K562 (cell line): ENCODE measurements at regions not wholly inside any gene's neighbourhood (a gene's known extent, or its start where the extent isn't known, plus 50 kb on each side); places are given as distances from the start of the nearest gene placed in this dataset.

Experiments
- ATAC-seq: fragments of 200-7000 bp; cut with Tn5 transposase; 3 replicates; pipeline ENCODE4 v1.9.1; 2020; ENCODE audit warnings: moderate library complexity
- BruUV-seq: library from RNA; stranded (reverse); fragments of 400-500 nt; replicated peaks from 2 replicates; lab custom pipeline; 2021; lab: Mats Ljungman, UMichigan
- CTCF ChIA-PET: fragments of 300-600 bp; formaldehyde crosslinking; extraction: SDS; loops from one replicate; lab custom pipeline; 2021; ENCODE audit warnings: low intra/inter-chr PET ratio; lab: Yijun Ruan, JAX
- POLR2A ChIA-PET: fragments of 300-600, 350-650 bp; sonication (Branson Sonifier 250); formaldehyde crosslinking; extraction: SDS; loops from one replicate; lab custom pipeline; 2021; ENCODE audit warnings: antibody characterized with exemption, inconsistent platforms; lab: Yijun Ruan, JAX
- DNase-seq, 4 experiments: peaks; one replicate each; pipeline versions ENCODE4 v3.0.0 to v3.0.0-alpha.2; 2011 to 2018; ENCODE audit warnings: low spot score in 3 of 4, mixed read lengths in 3 of 4; ENCODE audit errors: extremely low read depth in 1 of 4
- FAIRE-seq: peaks from 2 replicates; lab custom pipeline; 2011; peaks lifted over from hg19 to GRCh38; lab: Jason Lieb, UNC
- H2AFZ ChIP-seq: 2 replicates; pipeline ENCODE4 v1.6.0; 2011; ENCODE audit warnings: low read depth, low read length, control low read depth, inconsistent platforms
- H3K27ac ChIP-seq: fragments of 200-600 bp; 3 replicates; pipeline ENCODE4 v1.8.0; 2011; ENCODE audit warnings: low read depth, mild to moderate bottlenecking, control low read depth, inconsistent platforms, low read length, moderate library complexity, mixed read lengths; ENCODE audit errors: extremely low read depth
- H3K27me3 ChIP-seq, 2 experiments: fragments of 300-600 bp in 1 of 2; 2 replicates in 1 of 2; 3 replicates in 1 of 2; pipeline versions ENCODE4 v1.6.0 to v1.8.0; 2011; ENCODE audit warnings: inconsistent platforms in 2 of 2, low read length in 2 of 2, mild to moderate bottlenecking in 1 of 2, mixed read lengths in 1 of 2, moderate library complexity in 1 of 2; ENCODE audit not compliant: control insufficient read depth in 2 of 2, insufficient read depth in 2 of 2
- H3K36me3 ChIP-seq: fragments of 300-600 bp; 3 replicates; pipeline ENCODE4 v1.8.0; 2011; ENCODE audit warnings: mild to moderate bottlenecking, low read length, inconsistent platforms; ENCODE audit not compliant: control insufficient read depth, insufficient read depth
- H3K4me1 ChIP-seq, 2 experiments: fragments of 200-600 bp in 1 of 2; replicated peaks in 1 of 2; 2 replicates in 1 of 2; 3 replicates in 1 of 2; pipeline versions ENCODE4 v1.5.1 to v1.8.0; 2011; ENCODE audit warnings: inconsistent platforms in 2 of 2, low read length in 2 of 2, mild to moderate bottlenecking in 1 of 2, mixed read lengths in 1 of 2, moderate library complexity in 1 of 2; ENCODE audit not compliant: control insufficient read depth in 2 of 2, insufficient read depth in 2 of 2
- H3K4me2 ChIP-seq: 2 replicates; pipeline ENCODE4 v1.6.1; 2011; ENCODE audit warnings: low read length, control low read depth, inconsistent platforms, mixed read lengths; ENCODE audit not compliant: insufficient read depth
- H3K4me3 ChIP-seq: fragments of 200-600 bp; sonication (generic), shearing (Covaris generic); 2 replicates; pipeline ENCODE4 v1.5.1; 2016; ENCODE audit warnings: control low read depth, inconsistent platforms
- H3K79me2 ChIP-seq: fragments of 200-600 bp; 3 replicates; pipeline ENCODE4 v1.8.0; 2011; ENCODE audit warnings: low read length, inconsistent platforms; ENCODE audit not compliant: control insufficient read depth, insufficient read depth
- H3K9ac ChIP-seq, 2 experiments: 2 replicates each; pipeline versions ENCODE4 v1.6.0 to v1.6.1; 2011; ENCODE audit warnings: low read depth in 2 of 2, low read length in 2 of 2, control low read depth in 1 of 2, inconsistent platforms in 1 of 2, mild to moderate bottlenecking in 1 of 2, mixed read lengths in 1 of 2; ENCODE audit not compliant: insufficient read depth in 1 of 2
- H3K9me1 ChIP-seq: one replicate; pipeline ENCODE4 v1.6.0; 2011; ENCODE audit warnings: inconsistent platforms, mild to moderate bottlenecking, low read length, moderate library complexity; ENCODE audit not compliant: control insufficient read depth, insufficient read depth
- H3K9me3 ChIP-seq: replicated peaks from 2 replicates; pipeline ENCODE4 v1.5.1; 2011; ENCODE audit warnings: low read depth, low read length, inconsistent platforms; ENCODE audit not compliant: control insufficient read depth, insufficient read depth
- H4K20me1 ChIP-seq: replicated peaks from 2 replicates; pipeline ENCODE4 v1.6.1; 2011; ENCODE audit warnings: low read length, inconsistent platforms, mixed read lengths; ENCODE audit not compliant: control insufficient read depth, insufficient read depth
- CHCHD3 ChIP-seq: fragments of 250-450 bp; sonication (Bioruptor Pico); IDR thresholded peaks from 2 replicates; pipeline ENCODE4 v2.1.2; 2022; ENCODE audit warnings: mild to moderate bottlenecking
- FOXA3 ChIP-seq, 2 experiments: fragments of 450-650 bp in 1 of 2; sonication (generic) in 1 of 2; formaldehyde crosslinking; IDR thresholded peaks in 1 of 2; conservative IDR thresholded peaks in 1 of 2; 2 replicates each; pipeline versions ENCODE4 v1.4.0 to v1.8.0; 2020 to 2022; ENCODE audit warnings: mild to moderate bottlenecking in 2 of 2, missing genetic modification reagents in 1 of 2
- ILF3 ChIP-seq: fragments of 450-650 bp; IDR thresholded peaks from 2 replicates; pipeline ENCODE4 v1.6.1; 2018; ENCODE audit warnings: antibody characterized with exemption, mild to moderate bottlenecking, moderate library complexity, borderline replicate concordance
- NBN ChIP-seq: fragments of 450-650 bp; IDR thresholded peaks from 2 replicates; pipeline ENCODE4 v1.6.1; 2016; ENCODE audit warnings: low read depth, mild to moderate bottlenecking
- NFIC ChIP-seq: fragments of 450-650 bp; IDR thresholded peaks from 2 replicates; pipeline ENCODE4 v1.6.1; 2017; ENCODE audit warnings: mild to moderate bottlenecking, inconsistent platforms
- PHF8 ChIP-seq: fragments of 200-600 bp; sonication (generic); IDR thresholded peaks from 2 replicates; pipeline ENCODE4 v1.6.1; 2012; ENCODE audit warnings: mixed run types, mild to moderate bottlenecking, inconsistent platforms, low read length, moderate library complexity, borderline replicate concordance
- SRF ChIP-seq, 2 experiments: fragments of 250-450, 450-650 bp in 1 of 2; sonication (Bioruptor Pico) in 1 of 2; sonication (generic) in 1 of 2; formaldehyde crosslinking; IDR thresholded peaks; 2 replicates each; pipeline versions ENCODE4 v1.5.0 to v1.5.1; 2020 to 2022; ENCODE audit warnings: mild to moderate bottlenecking in 1 of 2, missing genetic modification reagents in 1 of 2
- WGBS: fragments of 100-300 bp; shearing (Covaris generic); methylation state at CpG from one replicate; pipeline ENCODE4 v1.1.6; 2016; ENCODE audit warnings: low coverage, mixed read lengths; ENCODE audit not compliant: insufficient coverage; ENCODE audit errors: missing lambda C conversion rate; 5-methylcytosine and 5-hydroxymethylcytosine counted together
- in situ Hi-C: fragments of 300-500 bp; cut with MboI; formaldehyde crosslinking; loops from 4 replicates; pipeline ENCODE4 v1.15.0; 2018; ENCODE audit warnings: inconsistent platforms, mixed read lengths
- intact Hi-C: fragments of 100-400 bp; cut with micrococcal nuclease; formaldehyde crosslinking; loops from 2 replicates; pipeline ENCODE4 v1.14.2; 2022
- TF ChIP-seq, protein P1 (sequence below): fragments of 250-450 bp; sonication (Bioruptor Pico); IDR thresholded peaks from 2 replicates; pipeline ENCODE4 v1.5.0; 2022; ENCODE audit warnings: mild to moderate bottlenecking

- H3K9me3 ChIP-seq = no peaks in the 10 kb centered on the region
- H2AFZ ChIP-seq = no peak overlapping the region
- BruUV-seq = no TSS peak
- ChIA-PET CTCF (no interaction called here), POLR2A (no interaction called here)
- no peaks in the 10 kb centered on the region for H3K79me2 ChIP-seq
- TF ChIP-seq NBN (no peak), FOXA3 (CRISPR knock-in tag; conservative IDR thresholded peaks at IDR 0.05 in 1 of 2, IDR thresholded peaks at IDR 0.05 in 1 of 2) (no peak), NFIC (no peak), PHF8 (no peak), ILF3 (no peak), SRF (CRISPR knock-in tag; IDR thresholded peaks at IDR 0.05) (no peak), CHCHD3 (CRISPR knock-in tag) (no peak)
- TF ChIP-seq, protein P1, sequence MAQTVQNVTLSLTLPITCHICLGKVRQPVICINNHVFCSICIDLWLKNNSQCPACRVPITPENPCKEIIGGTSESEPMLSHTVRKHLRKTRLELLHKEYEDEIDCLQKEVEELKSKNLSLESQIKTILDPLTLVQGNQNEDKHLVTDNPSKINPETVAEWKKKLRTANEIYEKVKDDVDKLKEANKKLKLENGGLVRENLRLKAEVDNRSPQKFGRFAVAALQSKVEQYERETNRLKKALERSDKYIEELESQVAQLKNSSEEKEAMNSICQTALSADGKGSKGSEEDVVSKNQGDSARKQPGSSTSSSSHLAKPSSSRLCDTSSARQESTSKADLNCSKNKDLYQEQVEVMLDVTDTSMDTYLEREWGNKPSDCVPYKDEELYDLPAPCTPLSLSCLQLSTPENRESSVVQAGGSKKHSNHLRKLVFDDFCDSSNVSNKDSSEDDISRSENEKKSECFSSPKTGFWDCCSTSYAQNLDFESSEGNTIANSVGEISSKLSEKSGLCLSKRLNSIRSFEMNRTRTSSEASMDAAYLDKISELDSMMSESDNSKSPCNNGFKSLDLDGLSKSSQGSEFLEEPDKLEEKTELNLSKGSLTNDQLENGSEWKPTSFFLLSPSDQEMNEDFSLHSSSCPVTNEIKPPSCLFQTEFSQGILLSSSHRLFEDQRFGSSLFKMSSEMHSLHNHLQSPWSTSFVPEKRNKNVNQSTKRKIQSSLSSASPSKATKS (CRISPR knock-in tag) = no peak
- no peaks in the 10 kb centered on the region for H3K36me3 ChIP-seq
- no peaks in the 10 kb centered on the region for H4K20me1 ChIP-seq
- DNase-seq = no peak
- no peak for ATAC-seq
- in situ Hi-C loops (no loop called here), intact Hi-C loops (no loop called here)
- H3K9ac ChIP-seq = no peak overlapping the region
- H3K9me1 ChIP-seq = no peaks in the 10 kb centered on the region
- no peak for FAIRE-seq
- H3K27ac ChIP-seq = no peak overlapping the region
- no peak overlapping the region for H3K4me2 ChIP-seq
- H3K27me3 ChIP-seq = no peaks in the 10 kb centered on the region
- no CpG with 5 or more reads among the region's 2 CpGs for WGBS
- no peaks in the 10 kb centered on the region for H3K4me1 ChIP-seq
- H3K4me3 ChIP-seq = no peak overlapping the region
Observed at GRCh38 chr3:88713233-88713691, 394.2 kb upstream of the EPHA3 start.
